ENCODE measurements at regions not wholly inside any gene's neighbourhood (a gene's known extent, or its start where the extent isn't known, plus 50 kb on each side); places are given as distances from the start of the nearest gene placed in this dataset.
"Not testable (repeated sequence)": the region's sequence is repeated elsewhere in the genome, so short reads cannot be mapped to it uniquely, and the experiment has no call there.

- DNase-seq, result peak; percentile 2 to 88 (median 77)
These were observed 77.9 kb downstream of the NR4A2 start for GRCh38 chr2:156254637-156255067.

GRCh38 chr2:156253765-156254164 lies 78.8 kb downstream of the NR4A2 start:
- DNase-seq, result no peak

GRCh38 chr2:156242874-156243273 lies 89.6 kb downstream of the NR4A2 start:
- no peak for DNase-seq

GRCh38 chr2:156237558-156237957 lies 95.0 kb downstream of the NR4A2 start:
- no peak for DNase-seq

GRCh38 chr2:156229724-156230362 lies 102.7 kb downstream of the NR4A2 start:
- no peak for DNase-seq

GRCh38 chr2:156223328-156223727 lies 109.2 kb downstream of the NR4A2 start:
- not testable (repeated sequence) for DNase-seq

GRCh38 chr2:156221703-156222102 lies 110.8 kb downstream of the NR4A2 start:
- no peak for DNase-seq

GRCh38 chr2:156219491-156220100 lies 112.9 kb downstream of the NR4A2 start:
- DNase-seq, result no peak

GRCh38 chr2:156215656-156216055 lies 116.9 kb downstream of the NR4A2 start:
- DNase-seq, result no peak

GRCh38 chr2:156211318-156211717 lies 121.2 kb downstream of the NR4A2 start:
- no peak for DNase-seq

- DNase-seq, result no peak
These were observed 126.2 kb downstream of the NR4A2 start for GRCh38 chr2:156206355-156206754.

- DNase-seq, result no peak
These were observed 132.9 kb downstream of the NR4A2 start for GRCh38 chr2:156199588-156199987.

- DNase-seq, result no peak
These were observed 136.5 kb downstream of the NR4A2 start for GRCh38 chr2:156196031-156196430.

GRCh38 chr2:156192468-156192867 lies 140.1 kb downstream of the NR4A2 start:
- no peak for DNase-seq

- DNase-seq, result no peak
These were observed 141.0 kb downstream of the NR4A2 start for GRCh38 chr2:156191527-156191926.

- peak in 1 of 3 experiments; percentile 49 for DNase-seq
These were observed 142.0 kb downstream of the NR4A2 start for GRCh38 chr2:156190517-156190916.

GRCh38 chr2:156189584-156189983 lies 142.9 kb downstream of the NR4A2 start:
- DNase-seq, result no peak

- DNase-seq, result peak; percentile 34 to 88 (median 57)
These were observed 143.4 kb downstream of the NR4A2 start for GRCh38 chr2:156189143-156189542.

GRCh38 chr2:156182132-156182531 lies 150.4 kb downstream of the NR4A2 start:
- peak; percentile 4 to 92 (median 73) for DNase-seq

GRCh38 chr2:156181208-156181607 lies 151.3 kb downstream of the NR4A2 start:
- DNase-seq, result peak in 1 of 3 experiments; percentile 34

- no peak for DNase-seq
These were observed 154.9 kb downstream of the NR4A2 start for GRCh38 chr2:156177654-156178053.

GRCh38 chr2:156175946-156176345 lies 156.6 kb downstream of the NR4A2 start:
- no peak for DNase-seq

GRCh38 chr2:156170929-156171328 lies 161.6 kb downstream of the NR4A2 start:
- DNase-seq, result no peak

GRCh38 chr2:156165742-156166141 lies 166.8 kb downstream of the NR4A2 start:
- no peak for DNase-seq

Measured in NCI-H1417 (cell line).